HG03280 (cell line): ENCODE measurements at regions not wholly inside any gene's neighbourhood (a gene's known extent, or its start where the extent isn't known, plus 50 kb on each side); places are given as distances from the start of the nearest gene placed in this dataset.

Experiments
- ATAC-seq: cut with Tn5 transposase; IDR thresholded peaks from one replicate; pipeline ENCODE4 v1.9.1; 2021; ENCODE audit warnings: mild to moderate bottlenecking, moderate library complexity; ENCODE audit not compliant: unreplicated experiment

- ATAC-seq = peak; percentile 78
Measured at GRCh38 chr5:101942321-101942882, 353.7 kb downstream of the SLCO4C1 start.

- ATAC-seq = no peak
Measured at GRCh38 chr5:101937041-101937440, 359.0 kb downstream of the SLCO4C1 start.

DNA sequence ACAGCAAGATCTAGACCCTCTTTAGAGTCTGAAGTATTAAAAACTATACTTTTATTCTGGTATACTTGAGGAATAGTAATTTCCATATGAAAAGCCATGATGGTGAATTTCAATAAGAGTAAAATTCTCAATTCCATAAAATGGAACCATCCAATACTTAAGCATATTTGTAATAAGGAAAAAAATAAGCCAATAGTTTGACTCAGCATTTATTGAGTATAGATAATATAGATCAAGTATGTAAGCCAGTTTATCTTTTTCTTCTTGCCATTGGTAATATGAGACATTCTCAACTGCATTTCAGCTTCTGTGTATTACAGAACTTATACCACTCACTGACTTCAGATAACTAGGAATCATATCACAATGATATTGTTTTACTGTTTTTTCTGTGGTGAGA, 361.0 kb downstream of the SLCO4C1 start:
- no peak for ATAC-seq

- no peak for ATAC-seq
Measured at GRCh38 chr5:101932599-101932998, 363.5 kb downstream of the SLCO4C1 start.

DNA sequence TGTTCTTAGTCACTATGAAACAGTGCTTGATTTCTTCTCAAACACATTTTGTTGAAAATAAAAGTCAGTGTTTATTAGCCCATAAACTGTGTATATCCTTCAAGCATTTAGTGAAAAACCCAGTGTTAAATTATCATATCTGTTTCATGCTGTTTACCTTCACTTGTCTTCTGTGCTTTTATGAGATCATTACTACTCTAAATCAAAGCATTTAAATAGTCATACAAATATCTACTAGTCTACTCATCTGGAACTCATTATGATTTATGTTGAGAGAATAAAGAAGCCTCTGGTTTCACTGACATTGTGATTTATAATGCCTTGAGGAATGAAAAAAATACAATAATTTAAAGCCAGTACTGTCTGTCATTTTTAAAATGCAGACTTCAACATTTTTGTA, 366.5 kb downstream of the SLCO4C1 start:
- no peak for ATAC-seq

DNA sequence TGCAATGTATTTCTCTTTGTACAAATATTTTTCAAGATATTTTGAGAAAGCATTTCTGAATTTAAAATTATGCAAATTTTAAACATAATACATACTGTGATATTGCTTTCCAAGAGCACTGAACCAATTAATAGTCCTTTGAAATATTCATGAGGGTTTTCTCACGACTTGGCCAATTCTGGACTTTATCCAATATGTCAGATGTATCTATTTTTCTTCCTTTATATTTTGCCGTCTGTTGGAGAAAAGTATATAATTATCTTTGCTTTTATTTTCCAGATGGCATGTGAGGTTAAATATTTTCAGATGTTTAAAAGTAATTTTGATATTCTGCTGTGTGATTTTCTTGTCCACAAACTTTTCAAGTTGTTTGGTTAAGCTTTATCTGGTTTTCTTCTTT, 378.9 kb downstream of the SLCO4C1 start:
- no peak for ATAC-seq

GRCh38 chr5:101915554-101915953, 380.5 kb downstream of the SLCO4C1 start:
- ATAC-seq = no peak

DNA sequence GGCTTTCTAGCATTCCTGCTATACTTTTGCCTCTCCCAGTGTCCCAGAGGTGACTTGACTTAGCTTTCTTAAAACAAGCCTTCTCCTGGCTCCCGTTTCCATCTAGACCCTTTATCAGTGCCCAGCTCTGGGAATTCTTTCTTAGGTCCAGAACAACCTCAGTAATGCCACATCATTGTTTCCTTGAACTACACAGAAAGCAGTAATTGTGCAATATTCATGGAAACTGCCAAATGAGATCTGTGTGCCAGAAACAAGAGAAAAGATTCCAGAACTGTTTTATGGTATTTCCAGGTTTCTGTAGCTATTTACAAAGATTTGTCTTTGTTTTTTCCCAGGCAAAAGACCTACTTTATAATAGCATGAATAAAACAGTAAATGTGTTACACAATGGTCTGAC, 391.3 kb downstream of the SLCO4C1 start:
- no peak for ATAC-seq

- ATAC-seq = peak; percentile 49
Measured at GRCh38 chr5:101897914-101898313, 398.2 kb downstream of the SLCO4C1 start.

- no peak for ATAC-seq
Measured at GRCh38 chr5:101894985-101895384, 401.1 kb downstream of the SLCO4C1 start.

DNA sequence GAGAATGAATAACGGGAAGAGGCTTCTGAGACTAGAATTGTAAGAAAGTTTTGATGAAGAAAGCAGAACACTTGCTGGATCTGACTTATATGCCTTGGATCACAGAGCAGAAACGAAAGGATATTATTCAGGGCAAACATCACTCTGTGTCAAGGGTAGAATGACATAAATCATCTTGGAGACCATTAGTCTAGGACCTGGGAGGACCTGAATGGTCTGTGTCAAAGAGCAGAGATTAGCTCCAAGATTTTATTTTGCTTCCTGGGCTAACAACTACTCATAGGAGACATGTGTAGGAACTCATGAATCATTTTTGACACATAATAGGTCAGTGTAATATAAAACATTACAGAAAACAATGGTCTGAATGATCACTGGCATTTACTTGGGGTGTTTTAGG, 417.9 kb downstream of the SLCO4C1 start:
- no peak for ATAC-seq

- ATAC-seq = no peak
Measured at GRCh38 chr5:101877451-101877850, 418.6 kb downstream of the SLCO4C1 start.

DNA sequence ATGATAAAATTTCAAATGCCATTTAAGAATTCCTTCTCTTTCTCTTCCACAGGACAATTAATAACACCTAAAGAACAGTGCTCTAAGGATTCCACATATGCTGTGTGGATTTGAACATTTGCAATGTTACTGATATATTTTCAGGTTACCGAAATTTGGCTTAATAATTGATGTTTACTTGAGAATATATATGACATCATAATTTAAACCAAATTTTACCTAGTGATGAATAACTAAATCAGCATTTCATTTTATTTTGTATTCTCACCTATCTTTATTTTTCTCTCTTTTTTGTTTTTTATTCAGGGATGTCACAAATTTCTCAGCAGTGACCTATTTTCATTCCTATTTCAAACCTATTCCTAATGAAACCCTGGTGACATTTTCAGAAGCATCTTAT, 429.6 kb downstream of the SLCO4C1 start:
- no peak for ATAC-seq

DNA sequence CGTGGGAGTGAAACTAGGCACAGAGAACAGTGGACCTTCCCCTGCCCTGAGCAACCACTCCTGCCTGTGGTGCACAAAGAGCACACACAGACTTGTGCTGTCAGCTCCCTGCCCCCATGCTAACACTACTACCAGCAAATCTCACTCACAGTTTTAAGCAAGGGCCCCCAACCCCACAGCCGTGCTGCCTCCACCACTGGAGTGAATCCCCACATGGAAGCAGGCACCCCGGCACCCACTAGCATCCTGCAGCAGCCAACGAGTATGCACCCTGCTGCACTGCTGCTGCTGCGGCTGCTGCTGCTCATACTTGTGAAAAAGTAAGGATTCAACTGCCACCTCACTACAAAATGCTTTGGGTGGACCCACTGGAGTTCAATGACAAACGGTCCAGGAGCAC, 435.5 kb downstream of the SLCO4C1 start:
- no peak for ATAC-seq

DNA sequence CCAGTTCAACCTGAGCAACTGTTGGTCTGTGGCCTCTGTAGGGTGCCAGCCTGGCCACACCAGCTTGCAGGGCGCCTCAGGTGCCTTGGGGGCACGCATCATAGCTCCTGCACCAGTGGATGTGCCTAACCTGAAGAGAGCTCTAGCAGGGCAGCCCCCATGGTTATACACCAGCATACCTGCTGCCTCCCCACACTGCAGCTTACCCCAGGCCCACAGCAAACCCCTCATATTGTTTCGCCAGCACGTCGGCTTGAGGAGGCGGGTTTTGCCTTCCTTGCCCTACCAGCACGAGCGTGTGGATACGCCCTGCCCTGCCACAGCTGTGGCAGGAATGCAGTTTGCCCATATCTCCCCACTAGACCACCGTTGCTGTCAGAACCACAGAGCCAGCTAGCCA, 435.9 kb downstream of the SLCO4C1 start:
- no peak for ATAC-seq

DNA sequence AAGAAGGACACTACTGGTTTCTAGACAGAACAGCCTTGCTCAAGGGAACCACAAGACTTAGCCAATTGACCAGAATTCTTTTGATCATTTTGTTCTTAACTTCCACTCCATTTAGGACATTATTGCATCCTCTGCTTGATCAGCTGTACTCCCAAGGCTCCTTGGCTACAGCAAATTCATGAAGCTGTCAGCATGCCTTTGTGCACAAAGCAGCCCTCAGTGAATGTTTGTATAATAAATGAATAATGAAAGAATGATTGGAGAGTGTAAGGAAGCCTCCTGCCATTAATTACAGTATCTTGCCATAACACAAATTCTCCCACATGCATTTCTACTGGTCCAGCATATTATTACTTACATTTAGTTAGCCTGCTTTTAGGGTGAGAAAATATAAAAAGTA, 449.6 kb downstream of the SLCO4C1 start:
- no peak for ATAC-seq

DNA sequence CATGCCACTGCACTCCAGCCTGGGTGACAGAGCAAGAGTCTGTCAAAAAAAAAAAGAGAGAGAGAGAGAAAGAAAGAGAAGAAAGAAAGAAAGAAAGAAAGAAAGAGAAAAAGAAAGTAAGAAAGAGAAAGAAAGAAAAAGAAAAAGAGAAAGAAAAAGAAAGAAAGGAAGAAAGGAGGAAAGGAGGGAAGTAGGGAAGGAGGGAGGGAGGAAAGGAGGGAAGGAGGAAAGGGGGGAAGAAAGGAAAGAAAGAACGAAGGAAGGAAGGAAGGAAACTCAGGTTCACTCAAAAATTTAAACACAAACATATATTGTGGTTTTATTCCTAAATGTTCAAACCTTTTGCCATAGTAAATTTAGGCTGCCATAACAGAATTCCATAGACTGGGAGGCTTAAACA, 453.0 kb downstream of the SLCO4C1 start:
- ATAC-seq = no peak

GRCh38 chr5:101838435-101838834, 457.6 kb downstream of the SLCO4C1 start:
- no peak for ATAC-seq

DNA sequence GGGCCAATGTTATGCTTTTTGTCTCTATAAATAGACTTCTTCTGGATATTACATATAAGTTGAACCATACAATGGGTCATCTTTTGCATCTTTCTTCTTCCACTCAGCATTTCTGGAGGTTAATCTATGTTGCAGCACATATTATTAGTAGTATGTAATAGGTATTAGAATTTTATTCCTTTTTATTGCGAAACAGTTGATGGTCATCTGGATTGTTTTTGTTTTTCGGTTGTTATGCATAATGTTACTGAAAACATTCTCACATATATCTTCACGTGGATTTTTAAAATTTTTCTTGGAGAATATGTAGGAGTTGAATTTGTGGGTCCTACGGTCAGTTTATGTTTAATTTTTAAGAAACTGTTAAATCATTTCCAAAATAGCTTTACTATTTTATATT, 466.8 kb downstream of the SLCO4C1 start:
- no peak for ATAC-seq

DNA sequence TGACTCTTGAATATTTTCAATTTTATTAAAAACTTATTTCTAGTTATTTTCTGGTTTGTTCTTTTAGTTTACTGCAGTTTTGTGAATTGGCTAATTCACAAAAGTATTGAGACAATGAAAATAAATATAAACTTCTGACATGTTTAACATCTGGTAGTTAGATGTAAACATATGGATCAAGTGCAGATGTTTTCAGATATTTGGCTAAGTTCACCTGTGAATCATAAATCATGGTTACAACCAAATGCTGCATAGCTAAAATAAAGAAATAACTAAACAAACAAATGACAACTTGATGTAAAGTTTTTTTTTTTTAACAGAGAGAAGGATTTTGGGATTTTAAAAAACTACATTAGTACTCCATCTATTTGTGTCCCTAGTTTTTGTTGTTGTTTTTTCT, 484.6 kb downstream of the SLCO4C1 start:
- ATAC-seq = no peak

DNA sequence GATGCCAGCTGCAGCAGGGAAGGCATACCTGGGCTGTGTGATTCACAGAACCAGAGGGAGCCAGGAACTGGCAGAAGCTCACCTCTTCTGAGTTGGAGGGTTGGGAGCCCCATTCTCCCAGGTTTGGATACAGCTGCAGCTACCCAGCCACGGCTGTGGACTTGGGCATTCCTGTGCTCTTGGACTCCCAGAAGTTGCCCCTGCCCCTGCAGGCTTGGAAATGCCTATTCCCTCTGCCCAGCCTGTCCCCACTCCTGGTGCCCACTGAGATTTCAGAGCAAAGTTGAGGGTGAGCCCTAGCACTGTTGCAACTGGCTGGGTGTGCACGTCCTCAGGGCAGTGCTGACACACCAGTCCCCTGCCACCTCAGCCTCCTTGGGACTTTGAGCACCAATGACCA, 489.7 kb downstream of the SLCO4C1 start:
- no peak for ATAC-seq

DNA sequence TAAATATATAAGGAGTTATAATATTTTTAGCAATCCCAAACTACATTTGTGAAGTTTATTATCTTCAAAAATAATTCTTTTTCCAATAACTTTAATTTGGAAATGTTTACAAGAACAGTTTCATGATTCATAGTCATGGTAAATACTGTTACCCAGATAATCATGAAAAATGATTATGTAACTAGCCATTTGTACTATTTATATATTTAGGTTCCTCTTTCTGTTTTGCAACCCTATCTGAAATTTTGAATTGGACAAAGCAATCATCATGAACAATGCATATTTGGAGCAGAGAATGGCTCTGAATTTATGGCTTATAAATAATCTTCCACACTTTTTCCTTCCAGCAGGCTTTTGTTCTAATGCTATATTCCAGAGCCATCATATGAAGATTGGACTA, 499.7 kb downstream of the SLCO4C1 start:
- no peak for ATAC-seq

DNA sequence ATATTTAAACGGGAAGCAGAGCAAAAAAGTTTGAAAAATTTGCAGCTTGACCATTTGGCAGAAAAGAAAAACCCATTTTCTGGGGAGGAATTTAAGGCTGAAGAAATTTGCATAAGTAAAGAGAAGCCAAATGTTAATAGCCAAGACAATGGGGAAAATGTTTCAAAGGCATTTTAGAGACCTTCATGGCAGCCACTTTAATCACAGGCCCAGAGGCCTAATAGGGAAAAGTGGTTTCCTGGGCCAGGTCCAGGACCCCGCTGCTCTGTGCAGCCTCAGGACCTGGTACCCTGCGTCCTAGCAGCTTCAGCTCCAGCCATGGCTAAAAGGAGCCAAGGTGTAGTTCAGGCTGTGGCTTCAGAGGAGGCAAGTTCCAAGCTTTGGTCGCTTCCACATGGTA, 507.3 kb downstream of the SLCO4C1 start:
- no peak for ATAC-seq

- ATAC-seq = no peak
Measured at GRCh38 chr5:101785090-101785489, 511.0 kb downstream of the SLCO4C1 start.
